ENCODE measurements at regions not wholly inside any gene's neighbourhood (a gene's known extent, or its start where the extent isn't known, plus 50 kb on each side); places are given as distances from the start of the nearest gene placed in this dataset.

- DNase-seq (ENCODE audit: low read depth): no peak
- TF ChIP-seq, protein P1, sequence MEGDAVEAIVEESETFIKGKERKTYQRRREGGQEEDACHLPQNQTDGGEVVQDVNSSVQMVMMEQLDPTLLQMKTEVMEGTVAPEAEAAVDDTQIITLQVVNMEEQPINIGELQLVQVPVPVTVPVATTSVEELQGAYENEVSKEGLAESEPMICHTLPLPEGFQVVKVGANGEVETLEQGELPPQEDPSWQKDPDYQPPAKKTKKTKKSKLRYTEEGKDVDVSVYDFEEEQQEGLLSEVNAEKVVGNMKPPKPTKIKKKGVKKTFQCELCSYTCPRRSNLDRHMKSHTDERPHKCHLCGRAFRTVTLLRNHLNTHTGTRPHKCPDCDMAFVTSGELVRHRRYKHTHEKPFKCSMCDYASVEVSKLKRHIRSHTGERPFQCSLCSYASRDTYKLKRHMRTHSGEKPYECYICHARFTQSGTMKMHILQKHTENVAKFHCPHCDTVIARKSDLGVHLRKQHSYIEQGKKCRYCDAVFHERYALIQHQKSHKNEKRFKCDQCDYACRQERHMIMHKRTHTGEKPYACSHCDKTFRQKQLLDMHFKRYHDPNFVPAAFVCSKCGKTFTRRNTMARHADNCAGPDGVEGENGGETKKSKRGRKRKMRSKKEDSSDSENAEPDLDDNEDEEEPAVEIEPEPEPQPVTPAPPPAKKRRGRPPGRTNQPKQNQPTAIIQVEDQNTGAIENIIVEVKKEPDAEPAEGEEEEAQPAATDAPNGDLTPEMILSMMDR (IDR thresholded peaks at IDR 0.05; ENCODE audit: control insufficient read depth, extremely low read depth, insufficient read depth): no peak
- no peak overlapping the region for H3K4me3 ChIP-seq (ENCODE audit: low read depth, low read length)
These were observed 980.6 kb upstream of the EYS start for GRCh38 chr6:66687611-66688140.

GRCh38 chr6:66675906-66676305, 968.9 kb upstream of the EYS start:
- no peak for DNase-seq (ENCODE audit: low read depth)
- no peak overlapping the region for H3K4me3 ChIP-seq (ENCODE audit: low read depth, low read length)
- TF ChIP-seq, protein P1 (IDR thresholded peaks at IDR 0.05; ENCODE audit: control insufficient read depth, extremely low read depth, insufficient read depth): no peak

- TF ChIP-seq, protein P1 (IDR thresholded peaks at IDR 0.05; ENCODE audit: control insufficient read depth, extremely low read depth, insufficient read depth): no peak
- no peak for DNase-seq (ENCODE audit: low read depth)
- H3K4me3 ChIP-seq (ENCODE audit: low read depth, low read length): no peak overlapping the region
These were observed 957.1 kb upstream of the EYS start for GRCh38 chr6:66664112-66664511.

- TF ChIP-seq, protein P1 (IDR thresholded peaks at IDR 0.05; ENCODE audit: control insufficient read depth, extremely low read depth, insufficient read depth): no peak
- no peak for DNase-seq (ENCODE audit: low read depth)
- no peak overlapping the region for H3K4me3 ChIP-seq (ENCODE audit: low read depth, low read length)
These were observed 955.9 kb upstream of the EYS start for GRCh38 chr6:66662721-66663507.

DNA sequence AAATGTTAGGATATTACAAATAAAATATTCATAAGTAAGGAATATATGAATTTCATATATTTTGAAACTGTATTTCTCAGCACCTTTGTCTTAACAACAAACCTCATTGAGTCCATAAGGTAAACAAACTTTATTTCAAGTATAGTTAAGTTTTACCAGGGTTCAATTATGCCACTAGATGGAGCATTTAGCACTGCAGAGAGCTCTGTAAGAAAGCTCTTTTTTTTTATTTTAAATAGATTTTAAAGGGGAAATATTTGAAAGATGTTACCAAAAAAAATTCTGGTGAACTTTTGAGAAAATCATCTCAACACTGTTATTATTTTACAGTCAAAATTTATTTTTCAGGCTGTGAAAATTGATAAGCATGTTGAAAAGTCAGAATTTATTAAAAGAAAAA, 955.2 kb upstream of the EYS start:
- no peak overlapping the region for H3K4me3 ChIP-seq (ENCODE audit: low read depth, low read length)
- TF ChIP-seq, protein P1 (IDR thresholded peaks at IDR 0.05; ENCODE audit: control insufficient read depth, extremely low read depth, insufficient read depth): peak; percentile 40
- no peak for DNase-seq (ENCODE audit: low read depth)

- TF ChIP-seq, protein P1 (IDR thresholded peaks at IDR 0.05; ENCODE audit: control insufficient read depth, extremely low read depth, insufficient read depth): no peak
- DNase-seq (ENCODE audit: low read depth): no peak
- H3K4me3 ChIP-seq (ENCODE audit: low read depth, low read length): no peak overlapping the region
These were observed 948.4 kb upstream of the EYS start for GRCh38 chr6:66655420-66655819.

Measured in LNCaP clone FGC (cell line).